Psoas muscle (tissue), 7 donors: ENCODE measurements at regions not wholly inside any gene's neighbourhood (a gene's known extent, or its start where the extent isn't known, plus 50 kb on each side); places are given as distances from the start of the nearest gene placed in this dataset.

Source experiments
- ATAC-seq, 4 donors: fragments of 200-7000 bp; cut with Tn5 transposase; one replicate each; pipeline ENCODE4 v1.9.1; 2020; ENCODE audit warnings: moderate library complexity in 3 of 4, mild to moderate bottlenecking in 2 of 4
- DNase-seq, 2 donors: peaks; one replicate each; pipeline ENCODE4 v3.0.0-alpha.2; 2020
- H3K27ac ChIP-seq: fragments of 200-600 bp; one replicate; pipeline ENCODE4 v1.8.0; 2022
- H3K27me3 ChIP-seq, 3 donors: fragments of 200-600 bp in 1 of 3; one replicate each; pipeline versions ENCODE4 v1.6.1 to v1.8.0; 2013 to 2022; ENCODE audit warnings: low read length in 2 of 3, mild to moderate bottlenecking in 2 of 3, moderate library complexity in 1 of 3; ENCODE audit not compliant: insufficient read depth in 3 of 3
- H3K36me3 ChIP-seq, 2 donors: fragments of 200-600 bp in 1 of 2; one replicate each; pipeline versions ENCODE4 v1.6.1 to v1.8.0; 2013 to 2022; ENCODE audit warnings: low read depth in 1 of 2, mild to moderate bottlenecking in 1 of 2, moderate library complexity in 1 of 2; ENCODE audit not compliant: insufficient read depth in 1 of 2
- H3K4me1 ChIP-seq: fragments of 200-600 bp; one replicate; pipeline ENCODE4 v1.8.0; 2022
- H3K4me3 ChIP-seq: fragments of 200-600 bp; one replicate; pipeline ENCODE4 v1.8.0; 2022; ENCODE audit warnings: mild to moderate bottlenecking
- H3K9me3 ChIP-seq: fragments of 200-600 bp; one replicate; pipeline ENCODE4 v1.8.0; 2022
- WGBS, 3 donors: extraction: QIAGEN DNeasy Blood & Tissue Kit; methylation state at CpG; one replicate each; pipeline versions ENCODE4 v1.1.6 to v1.1.7; 2013; 5-methylcytosine and 5-hydroxymethylcytosine counted together
- intact Hi-C, 2 donors: fragments of 100-400 bp; cut with DNase I; formaldehyde crosslinking; loops; one replicate each; pipeline versions ENCODE4 v1.11.0 to v1.14.2; 2022
- TF ChIP-seq, protein P1 (sequence below): fragments of 200-600 bp; IDR thresholded peaks from one replicate; pipeline ENCODE4 v1.8.0; 2022; ENCODE audit warnings: antibody characterized with exemption
- donor health status: healthy with polysubstance abuse.
- donor health status: DM: no; HTN: no; CAD: no; lungs with moderate emphysema.
- donor health status: Bipolar disorder and iron deficiency.
- donor health status: healthy.
- donor health status: DM: yes; HTN: yes; CAD: no.
- donor health status: DM: no; HTN: no; CAD: no.
- donor health status: DM: yes; HTN: yes; CAD: no.

DNA sequence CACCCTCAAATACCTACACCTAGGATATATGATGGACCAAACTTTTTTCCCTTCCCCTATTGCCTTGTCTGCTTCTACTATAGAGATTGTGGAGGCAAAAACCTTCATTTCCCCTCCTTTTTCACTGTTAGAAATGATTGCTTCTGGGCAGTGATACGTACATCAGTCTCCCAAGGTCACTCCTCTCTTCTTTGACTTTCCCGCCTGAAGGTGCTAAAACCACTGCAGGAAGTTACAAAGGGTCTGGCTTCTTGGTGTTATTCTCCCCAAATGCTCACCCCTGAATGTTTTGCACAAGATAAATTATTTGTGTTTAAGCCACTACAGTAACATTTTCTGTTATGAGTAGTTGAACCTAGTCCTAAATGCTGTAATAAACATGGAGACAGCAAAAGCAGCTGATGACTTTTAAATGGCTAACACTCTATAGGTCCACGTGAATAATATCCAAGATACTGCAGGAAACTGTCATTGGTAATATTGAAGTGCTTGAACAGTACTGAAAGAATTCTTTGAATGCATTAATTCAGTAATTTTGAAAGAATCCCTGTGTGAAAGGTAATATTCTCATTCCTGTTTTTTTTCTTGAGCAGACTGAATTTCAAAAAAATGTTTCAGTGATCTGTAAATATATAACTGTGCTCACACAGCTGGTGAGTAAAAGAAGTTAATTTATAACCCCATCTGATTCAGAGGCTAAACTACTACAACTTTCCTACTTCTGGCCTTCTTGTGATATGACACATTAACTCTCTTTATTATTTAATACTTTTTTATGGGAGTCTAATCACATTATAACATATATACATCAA lies 865.1 kb downstream of the EFNB2 start:
- DNase-seq (no peak), ATAC-seq (no peak)
- Histone ChIP-seq H3K27ac (no peak overlapping the region), H3K4me1 (no peaks in the 10 kb centered on the region), H3K27me3 (no peaks in the 10 kb centered on the region), H3K9me3 (no peaks in the 10 kb centered on the region), H3K4me3 (no peak overlapping the region), H3K36me3 (no peaks in the 10 kb centered on the region)
- intact Hi-C loops, result no loop called here
- WGBS, 3 donors, result 76 to 83% (median 77%) methylated on average over 3 of the region's 3 CpGs
- TF ChIP-seq, protein P1, sequence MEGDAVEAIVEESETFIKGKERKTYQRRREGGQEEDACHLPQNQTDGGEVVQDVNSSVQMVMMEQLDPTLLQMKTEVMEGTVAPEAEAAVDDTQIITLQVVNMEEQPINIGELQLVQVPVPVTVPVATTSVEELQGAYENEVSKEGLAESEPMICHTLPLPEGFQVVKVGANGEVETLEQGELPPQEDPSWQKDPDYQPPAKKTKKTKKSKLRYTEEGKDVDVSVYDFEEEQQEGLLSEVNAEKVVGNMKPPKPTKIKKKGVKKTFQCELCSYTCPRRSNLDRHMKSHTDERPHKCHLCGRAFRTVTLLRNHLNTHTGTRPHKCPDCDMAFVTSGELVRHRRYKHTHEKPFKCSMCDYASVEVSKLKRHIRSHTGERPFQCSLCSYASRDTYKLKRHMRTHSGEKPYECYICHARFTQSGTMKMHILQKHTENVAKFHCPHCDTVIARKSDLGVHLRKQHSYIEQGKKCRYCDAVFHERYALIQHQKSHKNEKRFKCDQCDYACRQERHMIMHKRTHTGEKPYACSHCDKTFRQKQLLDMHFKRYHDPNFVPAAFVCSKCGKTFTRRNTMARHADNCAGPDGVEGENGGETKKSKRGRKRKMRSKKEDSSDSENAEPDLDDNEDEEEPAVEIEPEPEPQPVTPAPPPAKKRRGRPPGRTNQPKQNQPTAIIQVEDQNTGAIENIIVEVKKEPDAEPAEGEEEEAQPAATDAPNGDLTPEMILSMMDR, result no peak

GRCh38 chr13:105665284-105665683 lies 870.2 kb downstream of the EFNB2 start:
- H3K9me3 ChIP-seq, result no peaks in the 10 kb centered on the region
- no peak overlapping the region for H3K27ac ChIP-seq
- TF ChIP-seq, protein P1, result no peak
- no peaks in the 10 kb centered on the region for H3K4me1 ChIP-seq
- no peak overlapping the region for H3K4me3 ChIP-seq
- no peaks in the 10 kb centered on the region for H3K27me3 ChIP-seq
- intact Hi-C loops, result no loop called here
- ATAC-seq, result no peak
- WGBS, 3 donors, result 59 to 76% (median 68%) methylated on average over 1 of the region's 1 CpG
- no peak for DNase-seq
- H3K36me3 ChIP-seq, result no peaks in the 10 kb centered on the region

DNA sequence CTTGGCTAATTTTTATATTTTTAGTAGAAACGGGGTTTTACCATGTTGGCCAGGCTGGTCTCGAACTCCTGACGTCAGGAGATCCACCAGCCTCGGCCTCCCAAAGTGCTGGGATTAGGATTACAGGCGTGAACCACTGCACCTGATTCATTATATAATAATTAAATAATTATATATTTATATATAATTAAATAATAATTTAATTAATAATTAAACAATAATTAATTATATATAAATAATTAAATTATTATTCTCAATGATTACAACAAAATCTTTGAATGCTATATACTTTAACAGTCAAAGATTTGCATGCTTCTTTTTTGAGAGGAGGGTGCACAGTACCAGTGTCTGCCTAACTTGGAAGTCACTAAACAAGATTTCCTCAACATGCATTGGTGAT lies 872.3 kb downstream of the EFNB2 start:
- DNase-seq (no peak), ATAC-seq (no peak)
- Histone ChIP-seq H3K36me3 (no peaks in the 10 kb centered on the region), H3K27me3 (no peaks in the 10 kb centered on the region), H3K4me3 (no peak overlapping the region), H3K27ac (no peak overlapping the region), H3K4me1 (no peaks in the 10 kb centered on the region), H3K9me3 (no peaks in the 10 kb centered on the region)
- intact Hi-C loops, result no loop called here
- TF ChIP-seq, protein P1, result no peak
- 90 to 96% (median 93%) methylated on average over 5 of the region's 5 CpGs for WGBS, 3 donors

DNA sequence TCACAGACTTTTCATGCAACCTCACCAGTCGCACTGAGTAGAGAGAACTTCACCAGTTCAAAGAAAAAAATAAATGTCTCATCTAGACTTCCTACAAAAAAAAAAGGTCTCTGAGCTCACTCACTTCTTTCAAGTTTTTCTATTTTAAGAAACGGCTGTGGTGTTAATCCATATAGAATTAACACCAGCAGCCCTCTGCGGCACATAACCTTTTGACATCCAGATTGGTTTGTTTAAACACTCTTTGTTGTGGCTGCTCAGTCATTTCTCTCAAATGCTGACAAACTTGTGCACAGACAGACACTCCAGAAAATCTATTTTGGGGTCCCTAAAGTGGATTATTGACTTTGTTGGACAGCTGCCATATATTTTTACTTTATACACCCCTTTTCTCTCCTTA lies 874.9 kb downstream of the EFNB2 start:
- no peak overlapping the region for H3K4me3 ChIP-seq
- TF ChIP-seq, protein P1, result no peak
- H3K4me1 ChIP-seq, result no peaks in the 10 kb centered on the region
- intact Hi-C loops, result no loop called here
- no peaks in the 10 kb centered on the region for H3K36me3 ChIP-seq
- ATAC-seq (no peak), DNase-seq (no peak)
- H3K9me3 ChIP-seq, result no peaks in the 10 kb centered on the region
- H3K27ac ChIP-seq, result no peak overlapping the region
- WGBS, 3 donors, result 59 to 63% (median 61%) methylated on average over 3 of the region's 3 CpGs
- no peaks in the 10 kb centered on the region for H3K27me3 ChIP-seq

DNA sequence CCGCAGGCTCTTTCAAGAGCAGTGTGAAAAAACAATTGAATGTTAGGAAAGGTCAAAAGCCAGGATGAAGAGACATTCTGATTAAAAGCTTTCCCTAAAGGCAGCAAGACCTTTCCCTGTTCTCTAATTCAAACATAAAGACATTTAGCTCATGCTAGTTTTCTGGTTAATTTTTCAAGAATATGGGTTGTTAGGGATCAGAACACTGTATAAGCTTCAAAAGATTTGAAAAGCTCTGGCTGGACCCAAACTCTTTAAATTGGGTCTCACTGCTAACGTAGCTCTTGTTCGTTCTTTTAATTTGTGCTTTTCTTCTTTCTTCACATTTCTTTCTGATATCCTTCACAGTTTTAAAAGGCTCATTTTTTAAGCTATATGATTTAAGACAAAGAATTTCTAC lies 877.0 kb downstream of the EFNB2 start:
- 74 to 82% (median 78%) methylated on average over 3 of the region's 3 CpGs for WGBS, 3 donors
- ATAC-seq, result no peak
- Histone ChIP-seq H3K36me3 (no peaks in the 10 kb centered on the region), H3K4me1 (no peaks in the 10 kb centered on the region), H3K27me3 (no peaks in the 10 kb centered on the region), H3K9me3 (no peaks in the 10 kb centered on the region), H3K27ac (no peak overlapping the region), H3K4me3 (no peak overlapping the region)
- TF ChIP-seq, protein P1, result no peak
- intact Hi-C loops, result no loop called here
- DNase-seq, result no peak
